ENCODE measurements at regions not wholly inside any gene's neighbourhood (a gene's known extent, or its start where the extent isn't known, plus 50 kb on each side); places are given as distances from the start of the nearest gene placed in this dataset.

DNA sequence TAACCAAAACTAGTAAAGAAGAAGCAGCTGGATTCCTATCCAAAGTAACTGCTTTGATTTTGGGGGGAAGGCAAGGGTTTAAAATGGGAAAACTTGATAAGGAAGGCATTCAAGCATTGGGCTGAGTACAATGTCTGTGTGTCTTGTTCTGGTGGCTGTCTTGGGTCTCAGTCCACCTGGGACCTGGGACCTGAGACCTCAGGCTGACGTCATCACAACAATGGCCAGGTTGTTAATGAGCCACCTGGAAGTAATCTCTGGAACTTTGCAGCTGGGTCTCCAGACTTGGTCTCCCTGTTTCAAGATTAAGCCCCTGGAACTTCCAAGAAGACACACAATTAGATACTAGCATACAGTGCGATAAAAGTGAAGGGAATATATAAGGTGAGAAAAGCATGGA lies 157.5 kb downstream of the PIK3R1 start:
- TF ChIP-seq CTCF (conservative IDR thresholded peaks at IDR 0.05 in 1 of 2, IDR thresholded peaks at IDR 0.05 in 1 of 2; ENCODE audit: extremely low read depth in 1 of 2, insufficient read depth in 1 of 2, low read depth in 1 of 2, low read length in 2 of 2), result no peak
- TF ChIP-seq EZH2 (IDR thresholded peaks at IDR 0.05; ENCODE audit: borderline replicate concordance, low read length), result no peak
